Fibroblast of the aortic adventitia (primary cell): ENCODE measurements at regions not wholly inside any gene's neighbourhood (a gene's known extent, or its start where the extent isn't known, plus 50 kb on each side); places are given as distances from the start of the nearest gene placed in this dataset.

ENCODE experiments used
- DNase-seq: peaks from one replicate; pipeline ENCODE4 v3.0.0-alpha.2; 2010; ENCODE audit warnings: low read depth
- H3K4me3 ChIP-seq: 2 replicates; pipeline ENCODE4 v1.5.1; 2011; ENCODE audit warnings: low read depth, mild to moderate bottlenecking, control low read depth, low read length, moderate library complexity
- TF ChIP-seq, protein P1 (sequence below): IDR thresholded peaks from 2 replicates; pipeline ENCODE4 v1.5.1; 2011; ENCODE audit warnings: mild to moderate bottlenecking, low read length, control low read depth, inconsistent platforms; ENCODE audit not compliant: insufficient read depth

DNA sequence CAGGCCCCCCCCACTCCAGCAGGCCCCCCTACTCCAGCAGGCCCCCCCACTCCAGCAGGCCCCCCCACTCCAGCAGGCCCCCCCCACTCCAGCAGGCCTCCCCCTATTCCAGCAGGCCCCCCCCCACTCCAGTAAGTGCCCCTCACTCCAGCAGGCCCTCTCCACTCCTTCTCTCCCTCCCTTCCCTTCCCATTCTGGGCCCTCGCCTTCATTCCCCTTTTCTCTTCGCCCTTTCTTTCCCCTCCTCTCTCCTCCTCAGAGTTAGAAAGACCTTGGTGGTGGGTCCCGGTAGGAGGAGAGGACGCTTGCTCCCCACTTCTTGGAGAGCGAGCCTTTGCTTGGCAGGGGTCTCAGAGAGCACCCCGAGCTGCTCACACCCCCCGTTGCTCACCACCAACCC is 177.0 kb upstream of the TNRC6C start:
- TF ChIP-seq, protein P1, sequence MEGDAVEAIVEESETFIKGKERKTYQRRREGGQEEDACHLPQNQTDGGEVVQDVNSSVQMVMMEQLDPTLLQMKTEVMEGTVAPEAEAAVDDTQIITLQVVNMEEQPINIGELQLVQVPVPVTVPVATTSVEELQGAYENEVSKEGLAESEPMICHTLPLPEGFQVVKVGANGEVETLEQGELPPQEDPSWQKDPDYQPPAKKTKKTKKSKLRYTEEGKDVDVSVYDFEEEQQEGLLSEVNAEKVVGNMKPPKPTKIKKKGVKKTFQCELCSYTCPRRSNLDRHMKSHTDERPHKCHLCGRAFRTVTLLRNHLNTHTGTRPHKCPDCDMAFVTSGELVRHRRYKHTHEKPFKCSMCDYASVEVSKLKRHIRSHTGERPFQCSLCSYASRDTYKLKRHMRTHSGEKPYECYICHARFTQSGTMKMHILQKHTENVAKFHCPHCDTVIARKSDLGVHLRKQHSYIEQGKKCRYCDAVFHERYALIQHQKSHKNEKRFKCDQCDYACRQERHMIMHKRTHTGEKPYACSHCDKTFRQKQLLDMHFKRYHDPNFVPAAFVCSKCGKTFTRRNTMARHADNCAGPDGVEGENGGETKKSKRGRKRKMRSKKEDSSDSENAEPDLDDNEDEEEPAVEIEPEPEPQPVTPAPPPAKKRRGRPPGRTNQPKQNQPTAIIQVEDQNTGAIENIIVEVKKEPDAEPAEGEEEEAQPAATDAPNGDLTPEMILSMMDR: no peak
- DNase-seq: no peak
- H3K4me3 ChIP-seq: no peak overlapping the region

DNA sequence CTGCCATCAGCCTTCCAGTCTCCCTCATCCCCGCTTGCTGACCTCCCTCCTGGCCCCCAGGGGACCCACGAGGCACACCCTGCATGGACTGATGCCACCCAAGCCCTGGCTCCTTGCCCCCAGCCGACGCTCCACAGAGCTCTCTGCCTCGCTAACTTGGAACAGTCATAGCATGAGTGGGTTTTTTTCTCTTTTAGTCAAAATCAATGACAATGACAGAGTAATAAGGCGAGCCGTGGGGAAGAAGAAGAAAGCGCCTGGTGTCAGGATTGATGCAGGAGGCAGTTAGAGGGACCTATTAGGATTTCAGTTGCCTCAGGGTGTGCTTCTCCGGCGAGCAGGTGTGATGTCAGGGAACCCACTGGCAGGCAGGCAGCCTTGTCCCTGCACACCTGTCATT is 176.3 kb upstream of the TNRC6C start:
- DNase-seq: no peak
- no peak overlapping the region for H3K4me3 ChIP-seq
- TF ChIP-seq, protein P1: no peak

DNA sequence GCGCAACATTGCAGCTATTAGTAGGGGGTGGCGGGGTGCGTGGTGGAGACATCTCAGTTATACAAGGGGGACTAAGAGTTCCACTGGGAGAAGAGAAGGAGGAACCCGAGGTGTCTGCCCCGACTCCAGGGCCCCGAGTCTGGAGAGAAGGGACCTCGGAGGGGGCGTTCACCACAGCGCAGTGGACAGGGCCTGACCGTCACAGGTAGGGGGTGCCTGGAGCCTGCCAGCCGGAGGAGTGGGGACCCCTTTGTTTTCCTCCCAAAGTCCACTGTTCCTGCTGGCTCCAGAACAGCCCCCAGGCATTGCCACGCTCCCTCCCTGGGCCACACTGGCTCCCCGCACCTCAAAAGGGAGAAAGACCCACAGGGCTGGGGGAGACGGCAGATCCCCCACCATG is 175.9 kb upstream of the TNRC6C start:
- DNase-seq: no peak
- no peak overlapping the region for H3K4me3 ChIP-seq
- TF ChIP-seq, protein P1: no peak

DNA sequence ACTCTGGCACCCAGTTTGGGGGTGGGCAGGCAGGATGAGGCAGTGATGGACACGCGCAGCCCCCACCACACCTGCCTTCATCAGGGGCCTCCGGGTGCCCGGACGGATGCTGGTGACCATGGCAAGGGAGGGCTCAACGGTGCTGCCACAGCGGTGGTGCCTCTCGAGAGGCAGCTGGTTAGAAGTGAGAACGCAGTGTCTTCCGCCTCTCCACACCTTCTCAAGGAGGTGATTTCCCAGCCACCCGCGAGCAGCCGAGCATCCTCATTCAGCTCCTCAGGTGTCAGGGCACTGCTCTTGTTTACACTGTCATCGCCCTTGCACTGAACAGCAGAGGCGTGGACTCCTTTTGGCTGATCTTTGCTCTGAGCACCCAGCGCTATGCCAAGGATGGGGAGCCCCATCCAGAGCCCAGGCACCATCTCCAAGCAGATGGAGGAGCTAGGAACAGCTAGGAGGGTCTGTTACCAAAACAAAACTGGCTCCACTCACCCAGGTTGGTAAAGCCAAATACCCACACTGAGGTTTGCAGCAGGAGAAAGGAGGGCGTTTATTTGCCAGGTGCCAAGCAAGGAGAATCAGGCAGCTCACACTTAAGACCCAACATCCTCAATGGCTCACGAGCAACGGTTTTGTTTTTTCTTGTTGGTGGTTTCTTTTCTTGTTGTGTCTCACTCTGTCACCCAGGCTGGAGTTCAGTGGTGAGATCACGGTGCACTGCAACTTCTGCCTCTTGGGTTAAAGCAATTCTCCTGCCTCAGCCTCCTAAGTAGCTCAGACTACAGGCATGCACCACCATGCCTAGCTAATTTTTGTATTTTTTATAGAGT is 174.3 kb upstream of the TNRC6C start:
- TF ChIP-seq, protein P1: no peak
- no peak for DNase-seq

DNA sequence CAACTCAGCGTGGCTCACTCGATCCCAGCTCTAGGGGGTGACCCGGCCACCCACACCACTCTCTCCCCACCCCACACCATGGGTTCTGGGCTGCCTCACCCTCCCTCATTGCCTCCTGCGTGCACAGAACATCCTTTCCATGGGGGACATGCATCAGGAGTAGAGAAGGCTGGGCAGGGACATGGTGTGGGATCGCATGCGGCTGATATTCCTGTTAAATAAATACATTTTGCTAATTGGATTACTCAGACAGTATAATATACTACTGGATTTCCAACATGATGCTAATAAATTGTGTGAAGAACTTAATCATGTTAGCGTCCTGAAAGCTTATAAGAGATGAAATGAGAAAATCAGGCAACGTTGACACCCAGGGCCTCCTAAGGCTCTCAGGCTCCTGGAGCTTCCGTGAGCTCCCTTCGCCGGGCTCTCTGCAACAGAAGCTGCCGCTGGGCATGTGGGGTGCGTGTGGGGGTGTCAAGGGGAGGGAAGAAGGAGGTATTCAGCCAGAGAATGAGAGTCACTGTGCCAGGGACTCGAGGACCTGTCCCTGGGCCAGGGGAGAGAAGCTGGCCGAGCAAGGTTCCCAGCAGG is 173.1 kb upstream of the TNRC6C start:
- TF ChIP-seq, protein P1: no peak
- H3K4me3 ChIP-seq: no peak overlapping the region
- DNase-seq: no peak

More for the DNA sequence above, 174.3 kb upstream of the TNRC6C start:
- no peak overlapping the region for H3K4me3 ChIP-seq

DNA sequence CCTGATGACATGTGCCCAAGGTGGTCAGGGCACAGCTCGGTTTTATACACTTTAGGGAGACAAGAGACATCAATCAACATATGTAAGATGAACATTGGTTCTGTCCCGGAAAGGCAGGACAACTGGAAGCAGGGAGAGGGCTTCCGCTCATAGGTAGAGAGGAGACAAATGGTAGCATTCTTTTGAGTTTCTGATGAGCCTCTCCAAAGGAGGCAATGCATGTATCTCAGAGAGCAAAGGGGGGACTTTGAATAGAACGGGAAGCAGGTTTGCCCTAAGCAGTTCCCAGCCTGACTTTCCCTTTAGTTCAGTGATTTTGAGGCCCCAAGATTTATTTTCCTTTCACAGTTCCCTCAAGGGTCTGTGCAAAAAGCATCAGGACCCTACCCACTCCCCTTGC is 172.4 kb upstream of the TNRC6C start:
- TF ChIP-seq, protein P1: no peak
- DNase-seq: no peak

More for the DNA sequence above, 172.4 kb upstream of the TNRC6C start:
- no peak overlapping the region for H3K4me3 ChIP-seq
